CD1c-positive myeloid dendritic cell (primary cell): ENCODE measurements at regions not wholly inside any gene's neighbourhood (a gene's known extent, or its start where the extent isn't known, plus 50 kb on each side); places are given as distances from the start of the nearest gene placed in this dataset.
"Not testable (repeated sequence)": the region's sequence is repeated elsewhere in the genome, so short reads cannot be mapped to it uniquely, and the experiment has no call there.

Experiments used
- DNase-seq: peaks from one replicate; pipeline ENCODE4 v3.0.0-alpha.2; 2016; ENCODE audit errors: extremely low spot score

- no peak for DNase-seq
Observed at GRCh38 chr10:28444031-28444430, 88.9 kb upstream of the WAC start.

GRCh38 chr10:28445516-28445915, 87.4 kb upstream of the WAC start:
- no peak for DNase-seq

DNA sequence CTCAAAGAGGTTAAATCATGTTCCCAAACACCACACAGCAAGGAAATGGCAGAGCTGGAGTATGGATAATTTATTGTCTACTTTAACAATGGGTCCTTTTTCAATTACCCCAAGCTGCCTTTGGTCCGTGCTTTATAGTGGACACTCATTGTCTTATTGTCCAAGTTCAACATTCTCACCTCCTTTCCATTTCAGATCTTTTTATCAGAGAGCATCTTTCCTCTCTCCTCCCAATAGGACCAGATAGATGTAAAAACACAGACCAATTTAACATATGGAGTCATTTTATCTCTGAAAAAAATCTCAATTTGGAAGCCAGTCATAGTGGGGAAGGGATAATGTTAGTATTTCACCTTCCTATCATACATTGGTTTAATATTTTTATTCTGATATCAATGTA, 83.5 kb upstream of the WAC start:
- no peak for DNase-seq

GRCh38 chr10:28449926-28450325, 83.0 kb upstream of the WAC start:
- no peak for DNase-seq

DNA sequence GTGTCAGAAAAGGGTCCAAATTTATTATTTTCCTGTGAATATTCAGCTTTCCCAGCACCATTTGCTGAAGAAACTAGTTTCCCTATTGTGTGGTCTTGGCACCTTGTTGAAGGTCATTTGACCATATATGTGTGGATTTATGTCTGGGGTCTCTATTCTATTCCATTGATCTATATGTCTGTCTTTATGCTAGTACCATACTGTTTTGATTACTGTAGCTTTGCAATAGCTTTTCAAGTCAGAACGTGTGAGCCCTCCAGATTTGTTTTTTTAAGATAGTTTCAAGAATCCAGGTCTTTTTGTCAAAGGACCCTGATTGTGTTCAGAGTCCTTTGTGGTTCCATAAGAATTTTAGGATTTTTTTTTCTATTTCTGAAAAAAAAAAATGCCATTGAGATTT, 79.0 kb upstream of the WAC start:
- DNase-seq: no peak

DNA sequence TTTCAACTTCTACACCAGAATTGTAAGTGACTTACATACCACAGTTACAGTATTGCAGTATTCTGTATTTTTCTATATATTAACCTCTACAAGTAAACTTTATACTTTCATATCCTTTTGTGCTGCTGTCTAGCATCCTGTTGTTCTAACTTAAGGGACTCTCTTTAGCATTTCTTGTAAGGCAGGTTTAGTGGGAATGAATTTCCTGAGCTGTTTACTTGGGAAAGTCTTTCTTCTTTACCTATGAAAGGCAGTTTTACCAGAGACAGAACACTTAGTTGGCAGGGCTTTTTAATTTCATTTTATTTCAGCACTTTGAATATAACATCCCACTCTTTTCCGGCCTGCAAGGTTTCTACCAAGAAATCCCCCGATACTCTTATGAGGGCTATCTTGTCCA, 75.8 kb upstream of the WAC start:
- no peak for DNase-seq

DNA sequence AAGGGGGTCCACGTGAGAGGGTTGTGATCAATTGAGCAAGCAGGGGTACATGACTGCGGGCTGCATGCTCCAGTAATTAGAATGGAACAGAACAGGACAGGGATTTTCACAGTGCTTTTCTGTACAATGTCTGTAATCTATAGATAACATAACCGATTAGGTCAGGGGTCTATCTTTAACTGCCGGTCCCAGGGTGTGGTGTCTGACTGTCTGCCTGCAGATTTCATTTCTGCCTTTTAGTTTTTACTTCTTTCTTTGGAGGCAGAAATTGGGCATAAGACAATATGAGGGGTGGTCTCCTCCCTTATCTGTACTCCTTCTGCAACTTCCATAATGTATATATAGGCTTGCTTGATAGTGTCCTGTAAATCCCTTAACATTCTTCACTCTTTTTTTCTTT, 75.0 kb upstream of the WAC start:
- not testable (repeated sequence) for DNase-seq

DNA sequence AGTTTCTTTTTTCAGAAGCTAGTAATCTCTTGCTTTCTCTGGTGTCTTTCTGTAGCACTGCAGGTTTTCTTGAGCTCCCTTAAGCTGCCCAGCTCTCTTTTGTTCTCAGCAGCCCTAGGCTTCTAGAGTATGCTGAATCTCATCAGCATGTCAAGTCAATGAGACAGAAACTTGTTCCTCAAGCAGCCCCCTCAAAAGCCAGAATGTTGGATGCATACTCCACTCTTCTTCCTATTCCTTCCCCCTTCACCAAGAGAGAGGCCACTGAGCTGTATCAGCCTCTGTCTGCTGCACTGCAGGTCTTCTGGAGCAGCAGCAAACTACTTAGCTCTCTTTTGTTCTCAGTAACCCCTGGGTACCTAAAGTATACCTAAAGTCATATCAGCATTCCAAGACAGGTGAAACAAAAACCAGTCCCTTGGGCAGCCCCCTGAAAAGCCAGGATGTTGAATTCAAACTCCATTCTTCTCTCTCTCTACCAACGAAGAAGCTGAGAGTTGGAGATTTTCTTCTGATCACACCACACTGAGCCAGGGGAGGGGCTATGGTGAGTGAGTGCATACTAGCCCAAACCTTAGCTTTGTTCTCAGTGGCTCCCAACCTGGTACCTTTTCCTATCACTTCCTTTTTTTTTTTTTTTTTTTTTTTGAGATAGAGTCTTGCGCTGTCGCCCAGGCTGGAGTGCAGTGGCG, 73.3 kb upstream of the WAC start:
- DNase-seq: no peak

DNA sequence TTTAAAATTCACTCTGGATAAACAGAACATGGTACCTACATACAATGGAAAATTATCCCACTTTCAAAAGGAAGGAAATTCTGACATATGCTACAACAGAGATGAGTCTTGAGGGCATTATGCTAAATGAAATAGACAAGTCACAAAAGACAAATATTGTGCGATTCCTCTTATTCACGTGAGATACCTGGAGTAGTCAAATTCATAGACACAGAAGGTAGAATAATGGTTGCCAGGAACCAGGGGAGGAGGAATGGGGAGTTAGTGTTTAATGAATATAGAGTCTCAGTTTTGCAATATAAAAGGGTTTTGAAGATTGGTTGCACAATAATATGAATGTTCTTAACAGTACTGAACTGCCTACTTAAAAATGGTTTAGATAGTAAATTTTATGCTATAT, 69.8 kb upstream of the WAC start:
- no peak for DNase-seq

DNA sequence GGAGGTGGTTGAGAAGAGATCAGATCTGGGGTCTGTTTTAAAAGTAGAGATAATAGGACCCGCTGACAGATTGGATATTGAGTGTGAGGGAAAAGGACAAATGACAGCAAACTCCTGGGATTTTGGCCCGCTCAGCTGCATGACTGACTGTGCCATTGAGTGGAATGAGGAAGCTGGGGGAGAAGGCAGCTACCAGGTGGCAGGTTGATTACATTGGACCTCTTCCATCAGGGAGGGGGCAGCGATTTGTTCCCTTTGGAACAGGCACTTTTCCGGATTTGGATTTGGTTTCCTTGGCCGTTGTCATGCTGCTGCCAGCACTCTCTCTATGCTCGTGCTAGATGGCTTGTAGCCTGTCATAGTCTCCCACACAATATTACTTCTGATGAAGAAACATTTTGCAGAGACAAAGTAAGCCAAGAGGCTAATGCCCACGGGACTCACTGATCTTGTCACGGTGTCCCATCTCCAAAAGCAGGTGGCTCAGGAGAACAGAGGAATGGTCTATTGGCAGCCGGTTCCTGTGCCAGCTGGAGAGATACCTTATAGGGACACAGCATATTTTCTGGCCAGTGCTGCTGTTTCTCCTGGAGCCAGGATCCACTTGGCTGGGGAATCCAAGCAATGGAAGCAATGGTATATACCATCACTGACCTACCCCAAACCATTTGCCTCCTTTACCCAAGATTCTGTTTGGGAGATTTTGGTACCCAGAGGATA, 69.1 kb upstream of the WAC start:
- no peak for DNase-seq

DNA sequence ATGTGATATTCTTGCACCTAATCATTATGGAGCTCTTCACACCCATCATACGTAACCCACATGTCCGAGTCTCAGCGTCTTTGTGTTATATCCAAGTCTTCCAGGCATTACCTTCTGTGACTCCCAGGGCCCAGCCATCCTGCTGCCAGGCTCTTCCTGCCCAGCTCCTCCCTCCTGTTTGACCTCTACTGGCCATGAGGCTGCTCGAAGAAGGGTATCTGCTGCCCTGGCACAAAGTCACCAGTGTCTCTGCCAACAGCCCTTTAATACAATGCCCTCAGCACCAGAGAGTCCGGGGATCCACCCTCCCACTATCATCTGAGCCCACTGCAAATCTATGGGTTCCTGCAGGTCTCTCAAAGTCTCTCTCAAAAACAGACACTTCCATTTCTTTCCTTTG, 65.3 kb upstream of the WAC start:
- no peak for DNase-seq

GRCh38 chr10:28468707-28469483, 64.0 kb upstream of the WAC start:
- peak; percentile 63 for DNase-seq

GRCh38 chr10:28470873-28471651, 61.9 kb upstream of the WAC start:
- no peak for DNase-seq

DNA sequence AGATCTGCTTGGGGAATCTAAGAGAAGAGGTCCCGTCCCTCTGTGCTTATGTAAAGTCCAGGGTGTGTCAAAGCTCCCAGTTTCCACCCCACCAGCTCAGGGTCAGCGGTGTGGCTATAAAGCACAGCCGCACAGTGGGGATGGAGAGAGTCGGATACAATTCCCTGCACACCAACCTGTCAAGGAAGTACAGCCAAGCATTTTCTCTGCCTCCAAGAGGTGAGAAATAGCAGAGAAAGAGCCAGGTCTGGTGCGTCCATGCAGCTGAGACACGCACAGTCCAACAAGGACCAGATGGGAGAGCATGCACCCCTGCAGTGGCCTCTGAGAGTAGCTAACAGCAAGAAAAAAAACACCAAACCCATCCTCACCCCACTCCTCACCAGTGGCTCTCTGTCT, 61.3 kb upstream of the WAC start:
- DNase-seq: no peak

- DNase-seq: peak; percentile 45
Observed at GRCh38 chr10:28478646-28479045, 54.3 kb upstream of the WAC start.

- peak; percentile 31 for DNase-seq
Observed at GRCh38 chr10:28479425-28479865, 53.5 kb upstream of the WAC start.

DNA sequence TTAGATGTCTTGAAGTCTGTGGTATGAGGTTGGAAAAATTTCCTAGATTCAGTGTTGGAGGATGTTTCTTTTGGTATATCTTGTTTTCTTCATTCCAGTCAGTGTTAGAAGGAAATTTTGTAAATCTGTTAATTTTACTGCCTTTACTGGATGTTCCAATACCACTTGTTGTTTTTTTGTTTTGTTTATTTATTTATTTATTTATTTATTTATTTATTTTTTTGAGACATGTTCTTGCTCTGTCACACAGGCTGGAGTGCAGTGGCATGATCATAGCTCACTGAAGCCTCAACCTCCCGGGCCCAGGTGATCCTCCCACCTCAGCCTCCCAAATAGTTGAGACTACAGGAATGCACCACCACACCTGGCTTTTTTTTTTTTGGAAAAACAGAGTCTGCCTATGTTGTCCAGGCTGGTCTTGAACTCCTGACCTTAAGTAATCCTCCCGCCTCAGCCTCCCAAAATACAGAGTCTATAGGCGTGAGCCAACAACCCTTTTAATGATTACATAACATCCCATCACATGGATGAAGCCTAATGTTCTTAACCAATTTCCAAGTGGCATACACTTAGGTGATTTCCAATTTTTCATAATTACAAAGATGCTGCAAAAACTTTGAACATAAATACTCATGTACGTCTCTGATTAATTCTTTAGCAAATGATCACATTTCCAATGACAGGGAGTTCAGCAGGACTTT, 52.8 kb upstream of the WAC start:
- DNase-seq: no peak

DNA sequence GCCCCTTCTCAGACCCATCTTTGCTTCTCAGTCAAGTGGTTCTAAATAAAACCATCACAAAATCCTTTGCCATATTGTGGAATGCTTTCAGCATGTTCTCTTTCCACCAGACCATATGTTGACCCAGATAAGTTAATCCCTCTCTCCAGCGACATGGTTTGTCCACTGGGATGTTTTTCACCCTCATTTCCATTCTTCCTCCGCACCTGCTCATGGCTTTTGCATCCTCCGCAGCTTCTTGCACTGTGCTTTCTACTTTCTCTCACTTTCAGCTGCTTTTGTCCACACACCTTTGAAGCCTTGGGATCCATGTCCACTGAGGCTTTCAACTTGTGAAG, 52.3 kb upstream of the WAC start:
- DNase-seq: no peak

DNA sequence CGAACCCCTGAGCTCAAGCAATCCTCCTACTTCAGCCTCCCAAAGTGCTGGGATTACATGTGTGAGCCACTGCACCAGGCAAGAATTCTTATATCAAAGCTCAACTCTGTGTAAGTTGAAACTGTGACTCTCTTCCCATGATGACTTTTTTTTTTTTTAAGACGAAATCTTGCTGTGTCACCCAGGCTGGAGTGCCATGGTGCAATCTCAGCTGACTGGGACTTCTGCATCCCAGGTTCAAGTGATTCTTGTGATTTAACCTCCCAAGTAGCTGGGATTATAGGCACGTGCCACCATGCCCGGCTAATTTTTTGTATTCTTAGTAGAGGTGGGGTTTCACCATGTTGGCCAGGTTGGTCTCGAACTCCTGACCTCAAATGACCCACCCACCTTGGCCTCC, 51.6 kb upstream of the WAC start:
- DNase-seq: peak; percentile 37

- no peak for DNase-seq
Observed at GRCh38 chr10:28481968-28482367, 51.0 kb upstream of the WAC start.
